ENCODE measurements at regions not wholly inside any gene's neighbourhood (a gene's known extent, or its start where the extent isn't known, plus 50 kb on each side); places are given as distances from the start of the nearest gene placed in this dataset.

GRCh38 chr14:34189866-34190265, 239.0 kb upstream of the EGLN3 start:
- TF ChIP-seq POLR2AphosphoS5 (IDR thresholded peaks at IDR 0.05; ENCODE audit: low read depth, low read length): no peak
- no peak for TF ChIP-seq NFIC (IDR thresholded peaks at IDR 0.05; ENCODE audit: low read length)
- TF ChIP-seq CREB1 (IDR thresholded peaks at IDR 0.05): no peak
- TF ChIP-seq CREB1 (CRISPR knock-in tag; IDR thresholded peaks at IDR 0.05): no peak
- TF ChIP-seq SOX6 (IDR thresholded peaks at IDR 0.05): no peak
- TF ChIP-seq SOX6 (CRISPR knock-in tag; IDR thresholded peaks at IDR 0.05): no peak
- TF ChIP-seq ZBTB26 (CRISPR knock-in tag; IDR thresholded peaks at IDR 0.05; ENCODE audit: borderline replicate concordance): no peak
- no peak for TF ChIP-seq MYC (CRISPR knock-in tag; IDR thresholded peaks at IDR 0.05; ENCODE audit: borderline replicate concordance)

All from HepG2 (cell line).